Kidney (tissue), 13 donors: ENCODE measurements at regions not wholly inside any gene's neighbourhood (a gene's known extent, or its start where the extent isn't known, plus 50 kb on each side); places are given as distances from the start of the nearest gene placed in this dataset.

Experiments used
- DNase-seq, 5 donors: peaks; one replicate each; pipeline ENCODE4 v3.0.0-alpha.2; 2013 to 2020
- FAIRE-seq: peaks from 2 replicates; lab custom pipeline; 2012; peaks lifted over from hg19 to GRCh38; lab: Jason Lieb, UNC
- H3K27ac ChIP-seq, 2 donors: one replicate each; pipeline ENCODE4 v1.7.0; 2013; ENCODE audit warnings: low read depth in 2 of 2, low read length in 2 of 2, inconsistent platforms in 1 of 2
- H3K27me3 ChIP-seq: one replicate; pipeline ENCODE4 v1.7.1; 2013; ENCODE audit warnings: low read length, inconsistent platforms; ENCODE audit not compliant: control insufficient read depth, insufficient read depth
- H3K36me3 ChIP-seq, 3 donors: one replicate each; pipeline versions ENCODE4 v1.7.0 to v1.7.1; 2013; ENCODE audit warnings: low read length in 3 of 3, control low read depth in 1 of 3, inconsistent platforms in 1 of 3; ENCODE audit not compliant: insufficient read depth in 3 of 3, control insufficient read depth in 2 of 3
- H3K4me1 ChIP-seq, 3 donors: one replicate each; pipeline versions ENCODE4 v1.7.0 to v1.7.1; 2013; ENCODE audit warnings: low read length in 3 of 3, inconsistent platforms in 1 of 3, low read depth in 1 of 3; ENCODE audit not compliant: control insufficient read depth in 2 of 3, insufficient read depth in 2 of 3
- H3K4me3 ChIP-seq, 3 donors: one replicate each; pipeline versions ENCODE4 v1.7.0 to v1.8.1; 2013; ENCODE audit warnings: low read length in 3 of 3, control low read depth in 1 of 3, inconsistent platforms in 1 of 3
- H3K9ac ChIP-seq, 3 donors: one replicate each; pipeline versions ENCODE4 v1.7.0 to v1.7.1; 2013; ENCODE audit warnings: low read length in 3 of 3, control low read depth in 1 of 3, inconsistent platforms in 1 of 3
- H3K9me3 ChIP-seq, 3 donors: one replicate each; pipeline versions ENCODE4 v1.7.0 to v1.7.1; 2013; ENCODE audit warnings: low read length in 3 of 3, control low read depth in 1 of 3, inconsistent platforms in 1 of 3; ENCODE audit not compliant: control insufficient read depth in 2 of 3, insufficient read depth in 1 of 3
- intact Hi-C: fragments of 100-400 bp; cut with DNase I; formaldehyde crosslinking; loops from one replicate; pipeline ENCODE4 v1.11.1; 2022
- TF ChIP-seq, protein P1 (sequence below): IDR thresholded peaks from 3 replicates; pipeline ENCODE4 v1.5.1; 2012; ENCODE audit warnings: mild to moderate bottlenecking, moderate library complexity, borderline replicate concordance; ENCODE audit not compliant: insufficient read depth; ENCODE audit errors: extremely low read depth
- donor health status: control.
- donor health status: control.
- donor health status: control.
- donor health status: control.
- donor health status: control.
- donor health status: DM: yes; HTN: yes; CAD: no.
- donor health status: Normal renal cell carcinoma (clear cell type).

DNA sequence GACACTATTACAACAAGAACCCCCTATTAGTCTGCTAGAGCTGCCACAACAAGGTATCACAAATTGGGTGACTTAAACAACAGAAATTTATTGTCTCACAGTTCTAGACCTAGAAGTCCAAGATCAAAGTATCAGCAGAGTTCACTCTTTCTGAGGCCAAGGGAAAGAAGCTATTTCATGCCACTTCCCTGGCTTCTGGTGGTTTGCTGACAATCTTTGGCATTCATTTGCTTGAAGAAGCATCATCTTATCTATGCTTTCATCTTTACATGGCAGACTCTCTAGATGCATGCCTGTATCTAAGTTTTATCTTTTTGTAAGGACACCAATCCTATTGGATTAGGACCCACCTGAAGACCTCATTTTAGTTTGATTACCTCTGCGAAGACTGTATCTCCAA is 296.8 kb upstream of the MARCKS start:
- Histone ChIP-seq H3K27ac (no peak overlapping the region), H3K27me3 (no peaks in the 10 kb centered on the region), H3K9ac (no peak overlapping the region), H3K4me1 (no peaks in the 10 kb centered on the region), H3K36me3 (no peaks in the 10 kb centered on the region), H3K9me3 (no peaks in the 10 kb centered on the region), H3K4me3 (no peak overlapping the region)
- TF ChIP-seq, protein P1, sequence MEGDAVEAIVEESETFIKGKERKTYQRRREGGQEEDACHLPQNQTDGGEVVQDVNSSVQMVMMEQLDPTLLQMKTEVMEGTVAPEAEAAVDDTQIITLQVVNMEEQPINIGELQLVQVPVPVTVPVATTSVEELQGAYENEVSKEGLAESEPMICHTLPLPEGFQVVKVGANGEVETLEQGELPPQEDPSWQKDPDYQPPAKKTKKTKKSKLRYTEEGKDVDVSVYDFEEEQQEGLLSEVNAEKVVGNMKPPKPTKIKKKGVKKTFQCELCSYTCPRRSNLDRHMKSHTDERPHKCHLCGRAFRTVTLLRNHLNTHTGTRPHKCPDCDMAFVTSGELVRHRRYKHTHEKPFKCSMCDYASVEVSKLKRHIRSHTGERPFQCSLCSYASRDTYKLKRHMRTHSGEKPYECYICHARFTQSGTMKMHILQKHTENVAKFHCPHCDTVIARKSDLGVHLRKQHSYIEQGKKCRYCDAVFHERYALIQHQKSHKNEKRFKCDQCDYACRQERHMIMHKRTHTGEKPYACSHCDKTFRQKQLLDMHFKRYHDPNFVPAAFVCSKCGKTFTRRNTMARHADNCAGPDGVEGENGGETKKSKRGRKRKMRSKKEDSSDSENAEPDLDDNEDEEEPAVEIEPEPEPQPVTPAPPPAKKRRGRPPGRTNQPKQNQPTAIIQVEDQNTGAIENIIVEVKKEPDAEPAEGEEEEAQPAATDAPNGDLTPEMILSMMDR = no peak
- DNase-seq (no peak), FAIRE-seq (no peak)
- intact Hi-C loops = no loop called here

DNA sequence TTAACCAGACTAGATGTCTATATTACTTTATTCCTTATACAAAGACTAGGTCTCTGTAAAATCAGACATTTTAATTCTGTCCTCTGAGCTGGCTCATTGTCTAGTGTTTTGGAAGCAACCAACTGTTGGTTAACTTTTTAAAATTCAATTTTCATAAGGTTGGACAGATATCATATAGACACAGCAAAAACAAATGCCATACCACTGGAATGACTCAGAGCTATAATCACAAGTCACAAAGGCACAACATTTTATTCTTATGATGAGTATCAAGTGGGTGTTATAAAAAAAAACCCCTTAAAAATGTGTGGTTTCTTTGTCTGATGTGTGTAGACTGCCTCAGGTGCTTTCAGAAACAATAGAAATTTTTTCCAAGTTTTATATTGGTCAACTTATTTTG is 296.2 kb upstream of the MARCKS start:
- Histone ChIP-seq H3K4me1 (no peaks in the 10 kb centered on the region), H3K9ac (no peak overlapping the region), H3K27ac (no peak overlapping the region), H3K9me3 (no peaks in the 10 kb centered on the region), H3K27me3 (no peaks in the 10 kb centered on the region), H3K36me3 (no peaks in the 10 kb centered on the region), H3K4me3 (no peak overlapping the region)
- no peak for DNase-seq
- no peak for FAIRE-seq
- TF ChIP-seq, protein P1 = no peak
- intact Hi-C loops = no loop called here

DNA sequence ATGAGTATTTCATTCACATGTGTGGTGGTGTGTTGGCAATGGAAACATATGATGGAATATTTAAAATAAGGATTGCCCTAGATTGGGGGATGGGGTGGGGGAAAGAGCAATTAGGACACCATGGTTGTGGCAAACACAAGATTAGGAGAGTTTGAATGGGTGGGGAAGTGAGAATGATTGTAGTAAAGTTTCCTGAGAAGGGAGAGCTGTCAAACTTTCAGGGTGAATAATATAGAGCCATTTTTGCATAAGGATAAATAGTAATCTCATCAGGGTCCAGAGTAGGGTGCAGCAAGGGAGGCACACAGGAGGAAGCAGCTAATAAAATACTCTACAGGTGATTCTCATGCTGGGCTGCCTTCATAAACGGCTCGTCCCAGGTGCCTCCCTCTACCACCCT is 294.9 kb upstream of the MARCKS start:
- H3K9ac ChIP-seq = no peak overlapping the region
- no peaks in the 10 kb centered on the region for H3K27me3 ChIP-seq
- no peak for FAIRE-seq
- no peaks in the 10 kb centered on the region for H3K9me3 ChIP-seq
- intact Hi-C loops = no loop called here
- DNase-seq = no peak
- no peak overlapping the region for H3K4me3 ChIP-seq
- no peak overlapping the region for H3K27ac ChIP-seq
- TF ChIP-seq, protein P1 = no peak
- no peaks in the 10 kb centered on the region for H3K36me3 ChIP-seq
- no peaks in the 10 kb centered on the region for H3K4me1 ChIP-seq
